ENCODE measurements at regions not wholly inside any gene's neighbourhood (a gene's known extent, or its start where the extent isn't known, plus 50 kb on each side); places are given as distances from the start of the nearest gene placed in this dataset.
A peak's percentile ranks its signal among the peaks of the same experiment; 100 is the strongest.

DNA sequence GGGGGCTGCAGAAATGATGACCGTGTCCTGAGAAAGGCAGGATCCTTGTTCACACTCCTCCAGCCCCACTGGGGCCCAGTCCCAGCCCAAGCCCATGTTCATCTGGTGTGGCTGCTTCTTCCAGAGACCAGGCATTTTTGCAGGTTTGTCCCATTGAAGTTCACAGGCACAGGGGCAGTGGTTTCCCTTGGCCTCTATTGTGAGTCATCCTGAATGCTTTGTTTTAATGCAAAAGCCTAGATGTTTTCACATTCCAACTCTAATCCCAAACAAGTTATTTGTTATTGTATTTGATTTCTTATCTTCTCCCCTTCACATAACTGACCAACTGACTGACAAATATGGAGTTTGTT is 426.4 kb upstream of the ID2 start:
- Histone ChIP-seq H3K4me2 (no peak overlapping the region), H3K27ac (no peak overlapping the region), H3K36me3 (no peaks in the 10 kb centered on the region), H3K4me1 (peaks cover 24 to 45% (median 36%) of the 10 kb centered on the region in 10 experiments; a peak in 19 of 20 replicates), H3K9ac (no peak overlapping the region), H3K9me3 (replicated peaks in 1 of 11) (peaks cover 4 to 10% (median 7%) of the 10 kb centered on the region in 11 experiments), H4K20me1 (no peaks in the 10 kb centered on the region), H3K4me3 (no peak overlapping the region), H3K27me3 (no peaks in the 10 kb centered on the region)
- no peak for TF ChIP-seq Cebpa-rat (IDR thresholded peaks at IDR 0.05)

DNA sequence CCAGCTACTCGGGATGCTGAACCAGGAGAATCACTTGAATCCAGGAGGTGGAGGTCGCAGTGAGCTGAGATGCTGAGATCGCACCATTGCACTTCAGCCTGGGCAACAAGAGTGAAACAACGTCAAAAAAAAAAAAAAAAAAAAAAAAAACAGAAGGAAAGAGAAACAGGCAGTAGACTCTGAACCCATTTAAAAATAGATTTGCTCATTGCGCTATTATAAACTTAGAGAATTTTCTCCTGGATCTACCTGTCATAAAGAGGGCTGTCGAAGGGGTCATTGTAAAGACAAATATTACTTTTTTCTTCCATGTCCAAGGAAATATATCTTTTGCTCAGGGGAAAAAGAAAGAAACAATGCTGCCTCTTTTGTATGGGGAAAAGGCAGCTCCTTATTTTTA is 425.0 kb upstream of the ID2 start:
- Histone ChIP-seq H3K27ac (no peak overlapping the region), H4K20me1 (no peaks in the 10 kb centered on the region), H3K4me3 (no peak overlapping the region), H3K9me3 (replicated peaks in 1 of 11) (no peaks in the 10 kb centered on the region), H3K27me3 (no peaks in the 10 kb centered on the region), H3K4me2 (no peak overlapping the region), H3K36me3 (no peaks in the 10 kb centered on the region), H3K9ac (no peak overlapping the region), H3K4me1 (peaks cover 24 to 43% (median 36%) of the 10 kb centered on the region in 10 experiments; a peak in 19 of 20 replicates)
- no peak for TF ChIP-seq Cebpa-rat (IDR thresholded peaks at IDR 0.05)

DNA sequence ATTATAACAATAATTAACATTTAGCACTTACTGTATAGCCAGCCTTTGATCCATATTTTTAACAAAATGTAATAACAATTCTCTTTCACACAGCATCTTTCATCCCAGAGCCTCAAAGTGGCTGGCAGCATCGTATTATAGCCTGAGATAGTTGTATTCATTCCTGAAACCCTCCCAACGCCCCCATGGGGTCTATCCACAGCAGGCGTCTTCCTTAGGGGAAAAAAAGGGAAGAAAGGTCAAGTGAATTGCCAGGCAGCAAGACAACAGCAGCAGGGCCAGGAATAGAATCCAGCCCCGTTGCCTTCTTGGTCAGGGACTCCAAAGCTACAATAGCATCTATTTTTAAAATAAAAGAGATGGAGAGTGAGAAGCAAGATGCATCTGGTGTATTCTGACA is 424.4 kb upstream of the ID2 start:
- H3K9ac ChIP-seq, result no peak overlapping the region
- TF ChIP-seq Cebpa-rat (IDR thresholded peaks at IDR 0.05), result no peak
- H3K4me3 ChIP-seq, result no peak overlapping the region
- no peaks in the 10 kb centered on the region for H3K36me3 ChIP-seq
- no peaks in the 10 kb centered on the region for H3K27me3 ChIP-seq
- peak overlapping the region in 1 of 11 experiments; percentile 18; a peak in 1 of 22 replicates for H3K4me2 ChIP-seq
- no peaks in the 10 kb centered on the region for H4K20me1 ChIP-seq
- H3K4me1 ChIP-seq, result peaks cover 23 to 40% (median 34%) of the 10 kb centered on the region in 10 experiments; a peak in 19 of 20 replicates
- H3K9me3 ChIP-seq (replicated peaks in 1 of 11), result no peaks in the 10 kb centered on the region
- H3K27ac ChIP-seq, result no peak overlapping the region

DNA sequence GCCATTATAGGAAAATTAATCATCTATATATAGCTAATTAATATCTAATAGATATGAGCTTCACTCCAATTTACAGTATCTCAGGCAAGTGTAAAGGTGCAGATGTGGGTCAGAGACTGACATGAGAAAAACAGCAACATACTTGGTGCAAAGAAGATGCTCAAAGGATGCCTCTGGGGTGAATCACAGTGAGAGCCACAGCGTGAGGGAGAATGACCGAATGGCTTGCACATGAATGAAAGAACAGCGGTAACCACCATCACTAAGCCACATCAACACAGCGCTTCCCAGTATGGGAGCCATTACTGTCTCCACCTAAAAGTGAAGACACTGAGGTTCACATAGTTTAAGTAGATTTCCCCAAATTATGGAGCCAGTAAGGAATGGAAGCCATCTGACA is 423.4 kb upstream of the ID2 start:
- Histone ChIP-seq H3K4me1 (peaks cover 14 to 31% (median 29%) of the 10 kb centered on the region in 10 experiments; a peak in 19 of 20 replicates), H3K4me2 (no peak overlapping the region), H3K36me3 (no peaks in the 10 kb centered on the region), H3K9me3 (replicated peaks in 1 of 11) (no peaks in the 10 kb centered on the region), H3K9ac (no peak overlapping the region), H3K4me3 (no peak overlapping the region), H3K27ac (no peak overlapping the region), H4K20me1 (no peaks in the 10 kb centered on the region), H3K27me3 (no peaks in the 10 kb centered on the region)
- no peak for TF ChIP-seq Cebpa-rat (IDR thresholded peaks at IDR 0.05)

DNA sequence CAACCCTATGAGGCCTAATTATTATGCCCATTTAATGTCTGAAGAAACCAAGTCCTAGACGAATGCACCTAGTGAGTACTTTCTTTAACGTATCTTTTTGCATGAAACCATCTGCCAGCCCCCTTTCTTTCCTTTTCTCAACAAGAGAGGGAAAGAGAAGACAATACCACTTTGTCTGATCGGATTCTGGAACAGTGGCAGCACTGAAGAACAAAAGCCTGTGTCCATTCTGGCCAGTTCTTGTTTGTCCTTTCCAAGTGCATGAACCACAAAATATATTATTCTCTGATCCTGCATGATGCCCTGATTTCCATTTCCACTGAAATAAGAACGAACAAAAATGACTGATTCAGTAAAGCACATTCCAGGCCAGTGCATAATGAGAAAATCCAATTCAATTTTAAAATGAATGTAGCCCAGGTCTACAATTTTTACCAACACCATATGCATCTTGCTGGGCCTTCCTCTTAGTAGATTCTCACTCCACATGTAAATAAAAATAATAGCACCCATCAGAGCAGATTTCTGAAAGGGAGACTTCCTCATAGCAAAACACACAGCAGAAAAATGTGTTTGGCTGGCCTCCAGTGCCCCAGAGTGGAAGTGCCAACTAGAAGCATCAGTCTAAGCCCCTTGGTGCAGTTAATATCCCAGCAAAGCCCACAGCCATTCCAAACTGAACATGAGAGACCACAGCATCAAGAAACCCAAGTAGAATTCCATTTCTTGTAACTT is 422.6 kb upstream of the ID2 start:
- H3K4me1 ChIP-seq, result peaks cover 6 to 30% (median 22%) of the 10 kb centered on the region in 10 experiments; a peak in 18 of 20 replicates
- H3K4me3 ChIP-seq, result no peak overlapping the region

DNA sequence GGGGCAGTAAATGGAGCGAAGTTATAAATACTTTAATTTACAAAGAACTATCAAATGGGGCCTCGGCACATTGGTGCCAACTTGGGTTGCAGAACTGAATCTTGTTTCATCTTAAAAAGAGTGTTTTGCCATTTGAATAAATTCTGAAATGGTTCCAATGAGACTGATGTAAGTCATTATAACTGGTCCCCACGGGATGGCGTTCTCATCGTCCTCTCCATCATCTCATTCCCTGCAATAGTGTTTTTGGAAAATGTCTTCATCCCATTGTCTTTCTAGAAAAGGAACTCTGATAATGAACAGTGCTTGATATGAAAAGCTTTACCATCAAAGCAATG is 422.0 kb upstream of the ID2 start:
- no peaks in the 10 kb centered on the region for H3K9me3 ChIP-seq (replicated peaks in 1 of 11)
- no peaks in the 10 kb centered on the region for H3K27me3 ChIP-seq

More for the DNA sequence above, 422.6 kb upstream of the ID2 start:
- no peak overlapping the region for H3K9ac ChIP-seq
- TF ChIP-seq Cebpa-rat (IDR thresholded peaks at IDR 0.05), result no peak
- no peaks in the 10 kb centered on the region for H4K20me1 ChIP-seq
- no peaks in the 10 kb centered on the region for H3K36me3 ChIP-seq
- no peaks in the 10 kb centered on the region for H3K9me3 ChIP-seq (replicated peaks in 1 of 11)
- no peak overlapping the region; a peak in 1 of 22 replicates for H3K27ac ChIP-seq
- H3K4me2 ChIP-seq, result peak overlapping the region in 6 of 11 experiments; percentile 12 to 66 (median 60); a peak in 7 of 22 replicates
- no peaks in the 10 kb centered on the region for H3K27me3 ChIP-seq

DNA sequence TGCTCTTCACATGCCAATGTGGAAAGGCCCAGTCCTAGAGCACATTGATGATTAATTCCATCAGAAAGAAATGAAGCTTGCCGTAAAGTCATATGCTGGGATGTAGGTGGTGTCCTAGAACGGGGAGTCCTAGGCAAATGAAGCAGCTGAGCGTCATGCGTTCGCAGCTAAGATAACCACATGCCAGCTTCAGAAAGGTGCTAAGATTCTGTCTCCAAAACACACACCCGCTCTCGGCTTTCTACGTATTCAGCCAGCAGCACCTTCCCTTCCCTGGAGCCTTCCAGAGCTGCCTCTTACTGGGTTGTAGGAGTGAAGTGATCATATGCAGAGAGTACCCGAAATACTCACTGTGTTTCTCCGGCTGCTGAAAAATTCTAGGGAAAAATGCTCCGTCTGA is 421.6 kb upstream of the ID2 start:
- Histone ChIP-seq H3K27ac (0 out of 22 replicates have a peak overlapping the region, but pooled peaks of 2 of the 11 experiments have one; percentile 3 to 8), H3K9ac (no peak overlapping the region), H3K4me3 (no peak overlapping the region), H3K4me2 (peak overlapping the region in 10 of 11 experiments; percentile 1 to 66 (median 42); a peak in 18 of 22 replicates), H3K36me3 (no peaks in the 10 kb centered on the region), H4K20me1 (no peaks in the 10 kb centered on the region), H3K4me1 (peaks cover 10 to 30% (median 26%) of the 10 kb centered on the region in 10 experiments), H3K27me3 (no peaks in the 10 kb centered on the region), H3K9me3 (replicated peaks in 1 of 11) (no peaks in the 10 kb centered on the region)
- TF ChIP-seq Cebpa-rat (IDR thresholded peaks at IDR 0.05), result no peak

More for the DNA sequence above, 422.0 kb upstream of the ID2 start:
- Histone ChIP-seq H3K27ac (no peak overlapping the region), H3K9ac (no peak overlapping the region), H3K4me3 (no peak overlapping the region), H3K4me2 (peak overlapping the region in 6 of 11 experiments; percentile 12 to 66 (median 60); a peak in 10 of 22 replicates), H3K4me1 (peaks cover 6 to 30% (median 22%) of the 10 kb centered on the region in 10 experiments; a peak in 19 of 20 replicates), H4K20me1 (no peaks in the 10 kb centered on the region), H3K36me3 (no peaks in the 10 kb centered on the region)
- TF ChIP-seq Cebpa-rat (IDR thresholded peaks at IDR 0.05), result no peak

DNA sequence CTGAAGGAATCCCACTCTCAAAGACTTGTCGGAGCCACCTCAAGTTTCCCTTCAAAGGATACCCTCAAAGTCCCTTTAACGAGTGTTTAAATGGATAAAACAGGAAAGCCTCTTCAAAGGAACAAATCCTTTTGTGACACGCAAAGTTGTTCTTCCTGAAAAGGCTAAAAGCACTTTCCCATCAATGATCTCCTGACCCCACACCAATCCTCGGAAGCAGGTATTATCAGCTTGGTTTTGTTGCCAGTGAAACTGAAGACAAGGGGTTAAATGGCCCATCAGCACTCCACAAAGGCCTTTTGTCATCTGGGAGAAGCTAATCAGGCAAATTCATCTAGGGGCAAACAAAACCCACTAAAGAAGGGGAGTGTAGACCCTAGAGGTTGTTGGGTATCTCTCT is 418.0 kb upstream of the ID2 start:
- Histone ChIP-seq H3K4me1 (peaks cover 17 to 43% (median 34%) of the 10 kb centered on the region in 10 experiments), H3K27ac (no peak overlapping the region), H3K4me3 (no peak overlapping the region), H3K9me3 (replicated peaks in 1 of 11) (no peaks in the 10 kb centered on the region), H3K27me3 (no peaks in the 10 kb centered on the region), H3K9ac (no peak overlapping the region), H3K36me3 (no peaks in the 10 kb centered on the region), H4K20me1 (no peaks in the 10 kb centered on the region), H3K4me2 (no peak overlapping the region)
- TF ChIP-seq Cebpa-rat (IDR thresholded peaks at IDR 0.05), result no peak

DNA sequence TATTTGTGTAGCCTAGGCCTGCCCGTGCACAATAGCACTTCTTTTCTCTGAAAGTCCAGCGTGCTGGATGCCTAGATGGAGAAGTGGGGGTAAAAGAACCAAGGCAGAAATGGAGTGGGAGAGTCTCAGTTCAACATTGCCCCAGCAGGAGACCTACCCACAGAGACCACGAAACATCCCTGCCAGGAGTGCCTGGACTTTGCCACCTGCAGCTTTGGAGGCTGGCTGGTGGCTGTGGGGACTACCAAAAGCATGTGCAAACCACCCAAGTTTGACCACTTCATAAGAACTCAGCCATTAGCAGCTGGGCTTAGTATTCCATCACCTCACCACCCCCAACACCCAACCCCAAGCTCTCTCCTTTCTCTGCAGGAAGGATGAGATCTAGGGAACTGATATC is 416.9 kb upstream of the ID2 start:
- H3K27ac ChIP-seq, result 0 out of 22 replicates have a peak overlapping the region, but pooled peaks of 1 of the 11 experiments have one; percentile 1

More for the DNA sequence above, 416.9 kb upstream of the ID2 start:
- no peaks in the 10 kb centered on the region for H3K36me3 ChIP-seq
- peaks cover 17 to 32% (median 24%) of the 10 kb centered on the region in 10 experiments for H3K4me1 ChIP-seq
- H3K9ac ChIP-seq, result no peak overlapping the region
- TF ChIP-seq Cebpa-rat (IDR thresholded peaks at IDR 0.05), result no peak
- no peaks in the 10 kb centered on the region for H4K20me1 ChIP-seq
- H3K4me3 ChIP-seq, result no peak overlapping the region
- no peaks in the 10 kb centered on the region for H3K9me3 ChIP-seq (replicated peaks in 1 of 11)
- H3K27me3 ChIP-seq, result no peaks in the 10 kb centered on the region
- peak overlapping the region in 9 of 11 experiments; percentile 10 to 50 (median 37); a peak in 17 of 22 replicates for H3K4me2 ChIP-seq

Measured in BLaER1 treated with 17β-estradiol and CSF1 and Interleukin-3, amounts not matched to agents 10 nM and 100 nM (cell line).